HCT116 (cell line): ENCODE measurements at regions not wholly inside any gene's neighbourhood (a gene's known extent, or its start where the extent isn't known, plus 50 kb on each side); places are given as distances from the start of the nearest gene placed in this dataset.

ENCODE experiments used
- EGR1 ChIP-seq: IDR thresholded peaks from 2 replicates; pipeline ENCODE4 v1.6.1; 2012; ENCODE audit warnings: low read depth
- EZH2 ChIP-seq: fragments of 200-600 bp; sonication (generic); IDR thresholded peaks from 2 replicates; pipeline ENCODE4 v1.6.1; 2017; ENCODE audit warnings: antibody characterized with exemption, mixed run types
- EZH2phosphoT487 ChIP-seq: fragments of 200-600 bp; IDR thresholded peaks from 2 replicates; pipeline ENCODE4 v1.6.1; 2018; ENCODE audit warnings: antibody characterized with exemption, borderline replicate concordance
- JUND ChIP-seq: IDR thresholded peaks from 2 replicates; pipeline ENCODE4 v1.6.1; 2012
- POLR2A ChIP-seq: IDR thresholded peaks from 2 replicates; pipeline ENCODE4 v1.7.0; 2011; ENCODE audit warnings: borderline replicate concordance; ENCODE audit not compliant: insufficient read depth, insufficient read length; ENCODE audit errors: extremely low read depth
- POLR2AphosphoS5 ChIP-seq: IDR thresholded peaks from 2 replicates; pipeline ENCODE4 v1.6.1; 2011; ENCODE audit warnings: mild to moderate bottlenecking, low read depth, low read length, moderate library complexity
- RAD21 ChIP-seq: IDR thresholded peaks from 2 replicates; pipeline ENCODE4 v1.6.1; 2012; ENCODE audit warnings: low read depth, mild to moderate bottlenecking
- SIN3A ChIP-seq: IDR thresholded peaks from 2 replicates; pipeline ENCODE4 v1.6.1; 2012; ENCODE audit warnings: low read depth
- YY1 ChIP-seq: IDR thresholded peaks from 2 replicates; pipeline ENCODE4 v1.6.1; 2011; ENCODE audit warnings: low read length, low read depth, moderate library complexity, mild to moderate bottlenecking; ENCODE audit not compliant: insufficient replicate concordance; ENCODE audit errors: extremely low read depth
- ZFX ChIP-seq: fragments of 450-650 bp; IDR thresholded peaks from 2 replicates; pipeline ENCODE4 v1.6.1; 2017
- TF ChIP-seq, protein P1 (sequence below), 3 experiments: fragments of 200-600 bp in 1 of 3; sonication (generic) in 1 of 3; IDR thresholded peaks in 2 of 3; conservative IDR thresholded peaks in 1 of 3; 2 replicates each; pipeline ENCODE4 v1.5.1; 2012 to 2017; ENCODE audit warnings: low read depth in 2 of 3, low read length in 2 of 3, antibody characterized with exemption in 1 of 3, borderline replicate concordance in 1 of 3, control low read depth in 1 of 3, mild to moderate bottlenecking in 1 of 3, mixed read lengths in 1 of 3, mixed run types in 1 of 3, moderate library complexity in 1 of 3; ENCODE audit not compliant: insufficient read depth in 1 of 3
- TF ChIP-seq, protein P2 (sequence below): IDR thresholded peaks from 2 replicates; pipeline ENCODE4 v1.6.1; 2012
- TF ChIP-seq, protein P3 (sequence below): IDR thresholded peaks from 2 replicates; pipeline ENCODE4 v1.6.1; 2012
- TF ChIP-seq, protein P4 (sequence below): IDR thresholded peaks from 2 replicates; pipeline ENCODE4 v1.6.1; 2011; ENCODE audit warnings: mild to moderate bottlenecking, low read length, moderate library complexity; ENCODE audit not compliant: insufficient replicate concordance; ENCODE audit errors: extremely low read depth

DNA sequence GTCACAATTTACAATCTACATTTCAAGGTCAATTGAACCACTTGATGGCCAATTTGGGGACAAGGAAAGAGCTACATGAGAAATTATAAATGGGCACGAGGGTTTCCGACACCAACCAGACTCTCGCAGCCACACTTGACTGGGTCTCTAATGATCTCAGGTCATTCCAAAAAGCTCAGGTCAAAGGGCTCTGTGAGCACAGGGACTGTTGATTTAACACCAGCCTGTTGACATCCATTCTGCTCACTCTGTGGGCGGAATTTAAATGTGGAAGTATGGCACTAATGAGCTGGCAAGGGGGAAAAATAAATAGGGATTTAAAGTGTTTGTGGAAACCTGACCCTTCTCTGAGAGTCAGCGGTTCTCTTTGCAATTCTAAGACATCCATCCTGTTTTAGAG is 810.7 kb upstream of the AUTS2 start:
- no peak for TF ChIP-seq POLR2AphosphoS5
- no peak for TF ChIP-seq EGR1
- TF ChIP-seq, protein P1, sequence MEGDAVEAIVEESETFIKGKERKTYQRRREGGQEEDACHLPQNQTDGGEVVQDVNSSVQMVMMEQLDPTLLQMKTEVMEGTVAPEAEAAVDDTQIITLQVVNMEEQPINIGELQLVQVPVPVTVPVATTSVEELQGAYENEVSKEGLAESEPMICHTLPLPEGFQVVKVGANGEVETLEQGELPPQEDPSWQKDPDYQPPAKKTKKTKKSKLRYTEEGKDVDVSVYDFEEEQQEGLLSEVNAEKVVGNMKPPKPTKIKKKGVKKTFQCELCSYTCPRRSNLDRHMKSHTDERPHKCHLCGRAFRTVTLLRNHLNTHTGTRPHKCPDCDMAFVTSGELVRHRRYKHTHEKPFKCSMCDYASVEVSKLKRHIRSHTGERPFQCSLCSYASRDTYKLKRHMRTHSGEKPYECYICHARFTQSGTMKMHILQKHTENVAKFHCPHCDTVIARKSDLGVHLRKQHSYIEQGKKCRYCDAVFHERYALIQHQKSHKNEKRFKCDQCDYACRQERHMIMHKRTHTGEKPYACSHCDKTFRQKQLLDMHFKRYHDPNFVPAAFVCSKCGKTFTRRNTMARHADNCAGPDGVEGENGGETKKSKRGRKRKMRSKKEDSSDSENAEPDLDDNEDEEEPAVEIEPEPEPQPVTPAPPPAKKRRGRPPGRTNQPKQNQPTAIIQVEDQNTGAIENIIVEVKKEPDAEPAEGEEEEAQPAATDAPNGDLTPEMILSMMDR (IDR thresholded peaks at IDR 0.05 in 2 of 3, conservative IDR thresholded peaks at IDR 0.05 in 1 of 3; ENCODE audit: borderline replicate concordance in 1 of 3, insufficient read depth in 1 of 3, low read depth in 2 of 3, low read length in 2 of 3), result no peak
- TF ChIP-seq, protein P2, sequence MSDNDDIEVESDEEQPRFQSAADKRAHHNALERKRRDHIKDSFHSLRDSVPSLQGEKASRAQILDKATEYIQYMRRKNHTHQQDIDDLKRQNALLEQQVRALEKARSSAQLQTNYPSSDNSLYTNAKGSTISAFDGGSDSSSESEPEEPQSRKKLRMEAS, result no peak
- TF ChIP-seq SIN3A, result no peak
- TF ChIP-seq YY1, result no peak
- TF ChIP-seq POLR2A, result no peak
- TF ChIP-seq ZFX, result no peak
- TF ChIP-seq, protein P3, sequence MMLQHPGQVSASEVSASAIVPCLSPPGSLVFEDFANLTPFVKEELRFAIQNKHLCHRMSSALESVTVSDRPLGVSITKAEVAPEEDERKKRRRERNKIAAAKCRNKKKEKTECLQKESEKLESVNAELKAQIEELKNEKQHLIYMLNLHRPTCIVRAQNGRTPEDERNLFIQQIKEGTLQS, result no peak
- no peak for TF ChIP-seq EZH2phosphoT487
- TF ChIP-seq, protein P4, sequence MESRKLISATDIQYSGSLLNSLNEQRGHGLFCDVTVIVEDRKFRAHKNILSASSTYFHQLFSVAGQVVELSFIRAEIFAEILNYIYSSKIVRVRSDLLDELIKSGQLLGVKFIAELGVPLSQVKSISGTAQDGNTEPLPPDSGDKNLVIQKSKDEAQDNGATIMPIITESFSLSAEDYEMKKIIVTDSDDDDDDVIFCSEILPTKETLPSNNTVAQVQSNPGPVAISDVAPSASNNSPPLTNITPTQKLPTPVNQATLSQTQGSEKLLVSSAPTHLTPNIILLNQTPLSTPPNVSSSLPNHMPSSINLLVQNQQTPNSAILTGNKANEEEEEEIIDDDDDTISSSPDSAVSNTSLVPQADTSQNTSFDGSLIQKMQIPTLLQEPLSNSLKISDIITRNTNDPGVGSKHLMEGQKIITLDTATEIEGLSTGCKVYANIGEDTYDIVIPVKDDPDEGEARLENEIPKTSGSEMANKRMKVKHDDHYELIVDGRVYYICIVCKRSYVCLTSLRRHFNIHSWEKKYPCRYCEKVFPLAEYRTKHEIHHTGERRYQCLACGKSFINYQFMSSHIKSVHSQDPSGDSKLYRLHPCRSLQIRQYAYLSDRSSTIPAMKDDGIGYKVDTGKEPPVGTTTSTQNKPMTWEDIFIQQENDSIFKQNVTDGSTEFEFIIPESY, result no peak
- TF ChIP-seq JUND, result no peak
- no peak for TF ChIP-seq EZH2
- TF ChIP-seq RAD21, result no peak
